HepG2 (cell line): ENCODE measurements at regions not wholly inside any gene's neighbourhood (a gene's known extent, or its start where the extent isn't known, plus 50 kb on each side); places are given as distances from the start of the nearest gene placed in this dataset.

Experiments
- ATAC-seq: fragments of 200-7000 bp; cut with Tn5 transposase; 3 replicates; pipeline ENCODE4 v1.9.1; 2020; ENCODE audit warnings: mild to moderate bottlenecking, moderate library complexity
- BruUV-seq: library from RNA; stranded (reverse); fragments of 400-500 nt; replicated peaks from 2 replicates; lab custom pipeline; 2021; lab: Mats Ljungman, UMichigan
- CTCF ChIA-PET: fragments of 300-600 bp; formaldehyde crosslinking; extraction: SDS; loops from one replicate; lab custom pipeline; 2021; ENCODE audit warnings: low total read pairs, inconsistent platforms, low intra/inter-chr PET ratio; lab: Yijun Ruan, JAX
- POLR2A ChIA-PET: fragments of 350-600 bp; sonication (Branson Sonifier 250); formaldehyde crosslinking; loops from one replicate; lab custom pipeline; 2020; ENCODE audit warnings: antibody characterized with exemption, inconsistent platforms; lab: Yijun Ruan, JAX
- DNase-seq: peaks from one replicate; pipeline ENCODE4 v3.0.0-alpha.2; 2015; ENCODE audit warnings: low spot score
- FAIRE-seq: peaks from 3 replicates; lab custom pipeline; 2011; peaks lifted over from hg19 to GRCh38; lab: Jason Lieb, UNC
- H2AFZ ChIP-seq: one replicate; pipeline ENCODE4 v1.6.1; 2011; ENCODE audit warnings: low read length, inconsistent platforms
- H3K27ac ChIP-seq: fragments of 300-600 bp; 3 replicates; pipeline ENCODE4 v1.8.0; 2011; ENCODE audit warnings: mixed run types, mild to moderate bottlenecking, mixed read lengths, low read length, inconsistent platforms; ENCODE audit not compliant: insufficient read depth; ENCODE audit errors: extremely low read length
- H3K27me3 ChIP-seq, 2 experiments: fragments of 200-600 bp in 1 of 2; 2 replicates in 1 of 2; 3 replicates in 1 of 2; pipeline versions ENCODE4 v1.6.0 to v1.8.0; 2011; ENCODE audit warnings: low read length in 2 of 2, mild to moderate bottlenecking in 2 of 2, moderate library complexity in 2 of 2, inconsistent platforms in 1 of 2; ENCODE audit not compliant: insufficient read depth in 2 of 2, control insufficient read depth in 1 of 2
- H3K36me3 ChIP-seq, 2 experiments: fragments of 200-600 bp in 1 of 2; replicated peaks in 1 of 2; 2 replicates in 1 of 2; 3 replicates in 1 of 2; pipeline versions ENCODE4 v1.5.1 to v1.8.0; 2011; ENCODE audit warnings: low read length in 2 of 2, inconsistent platforms in 1 of 2; ENCODE audit not compliant: insufficient read depth in 2 of 2, control insufficient read depth in 1 of 2
- H3K4me1 ChIP-seq: 2 replicates; pipeline ENCODE4 v1.5.1; 2012; ENCODE audit warnings: low read length, inconsistent platforms; ENCODE audit not compliant: insufficient read depth
- H3K4me2 ChIP-seq: 2 replicates; pipeline ENCODE4 v1.6.0; 2011; ENCODE audit warnings: low read depth, low read length, inconsistent platforms
- H3K4me3 ChIP-seq, 3 experiments: fragments of 200-600 bp in 1 of 3; sonication (generic), shearing (Covaris generic) in 1 of 3; replicated peaks in 1 of 3; 2 replicates each; pipeline ENCODE4 v1.5.1; 2011 to 2016; ENCODE audit warnings: low read length in 3 of 3, inconsistent platforms in 2 of 3, low read depth in 2 of 3, mild to moderate bottlenecking in 2 of 3, control low read depth in 1 of 3, mixed read lengths in 1 of 3; ENCODE audit not compliant: insufficient read depth in 1 of 3
- H3K79me2 ChIP-seq: one replicate; pipeline ENCODE4 v1.6.1; 2011; ENCODE audit warnings: low read length, inconsistent platforms; ENCODE audit not compliant: insufficient read depth
- H3K9ac ChIP-seq: 2 replicates; pipeline ENCODE4 v1.6.0; 2011; ENCODE audit warnings: mild to moderate bottlenecking, low read depth, low read length, inconsistent platforms; ENCODE audit not compliant: insufficient read depth
- H3K9me3 ChIP-seq: 2 replicates; pipeline ENCODE4 v1.5.1; 2012; ENCODE audit warnings: mild to moderate bottlenecking, low read length
- H4K20me1 ChIP-seq: 2 replicates; pipeline ENCODE4 v1.6.0; 2011; ENCODE audit warnings: inconsistent platforms, mild to moderate bottlenecking, low read length, moderate library complexity; ENCODE audit not compliant: insufficient read depth
- CENPX ChIP-seq: sonication (generic); formaldehyde crosslinking; IDR thresholded peaks from 2 replicates; pipeline ENCODE4 v1.9.0; 2021; ENCODE audit warnings: mild to moderate bottlenecking, missing genetic modification reagents, moderate library complexity
- GABPA ChIP-seq, 2 experiments: IDR thresholded peaks; 2 replicates each; pipeline ENCODE4 v1.6.1; 2011 to 2016; ENCODE audit warnings: low read depth in 2 of 2, low read length in 1 of 2, missing biosample characterization in 1 of 2, missing genetic modification characterization in 1 of 2
- GATAD2A ChIP-seq: IDR thresholded peaks from 2 replicates; pipeline ENCODE4 v1.6.1; 2016
- NFYB ChIP-seq: sonication (generic); formaldehyde crosslinking; IDR thresholded peaks from 2 replicates; pipeline ENCODE4 v1.4.0; 2020; ENCODE audit warnings: missing genetic modification reagents
- POLR2AphosphoS5 ChIP-seq: IDR thresholded peaks from 2 replicates; pipeline ENCODE4 v1.6.1; 2012; ENCODE audit warnings: low read depth, low read length
- STAT5B ChIP-seq: sonication (generic); formaldehyde crosslinking; IDR thresholded peaks from 2 replicates; pipeline ENCODE4 v1.4.0; 2020; ENCODE audit warnings: missing genetic modification reagents
- THAP11 ChIP-seq: IDR thresholded peaks from 2 replicates; pipeline ENCODE4 v1.6.1; 2016; ENCODE audit warnings: missing biosample characterization, missing genetic modification reagents
- THAP7 ChIP-seq: sonication (generic); formaldehyde crosslinking; IDR thresholded peaks from 2 replicates; pipeline ENCODE4 v1.8.1; 2023; ENCODE audit warnings: mild to moderate bottlenecking, missing genetic modification reagents
- ZNF138 ChIP-seq: sonication (generic); formaldehyde crosslinking; IDR thresholded peaks from 2 replicates; pipeline ENCODE4 v1.5.0; 2020; ENCODE audit warnings: mild to moderate bottlenecking, low read depth, missing genetic modification reagents
- ZNF225 ChIP-seq: sonication (generic); formaldehyde crosslinking; IDR thresholded peaks from 2 replicates; pipeline ENCODE4 v1.4.0; 2020; ENCODE audit warnings: mild to moderate bottlenecking, missing genetic modification reagents
- ZNF432 ChIP-seq: sonication (generic); formaldehyde crosslinking; IDR thresholded peaks from 2 replicates; pipeline ENCODE4 v1.5.0; 2020; ENCODE audit warnings: missing genetic modification reagents, mild to moderate bottlenecking, borderline replicate concordance
- ZNF850 ChIP-seq: sonication (generic); formaldehyde crosslinking; conservative IDR thresholded peaks from 2 replicates; pipeline ENCODE4 v1.9.0; 2021; ENCODE audit warnings: mild to moderate bottlenecking, missing genetic modification reagents
- WGBS: methylation state at CpG from one replicate; pipeline ENCODE4 v1.1.6; 2017; ENCODE audit warnings: low lambda C conversion rate; 5-methylcytosine and 5-hydroxymethylcytosine counted together
- in situ Hi-C: cut with HindIII; loops from 2 replicates; pipeline ENCODE4 v1.10.0; 2017; ENCODE audit warnings: low pct_unique_long_range_greater_than_20kb; ENCODE audit not compliant: extremely low pct_ligation_motif_present
- intact Hi-C: fragments of 100-400 bp; cut with micrococcal nuclease; formaldehyde crosslinking; loops from one replicate; pipeline ENCODE4 v1.10.0; 2022; ENCODE audit not compliant: unreplicated experiment
- TF ChIP-seq, protein P1 (sequence below): sonication (generic); formaldehyde crosslinking; IDR thresholded peaks from 2 replicates; pipeline ENCODE4 v1.9.0; 2021; ENCODE audit warnings: mild to moderate bottlenecking, missing genetic modification reagents

GRCh38 chr11:64450168-64450560, 91.2 kb downstream of the RPS6KA4 start:
- H3K27ac ChIP-seq, result no peak overlapping the region
- DNase-seq, result no peak
- WGBS, result 19% methylated on average over 2 of the region's 2 CpGs
- H3K4me3 ChIP-seq, result no peak overlapping the region
- ChIA-PET CTCF (interaction anchor here (1.2 to 2.2 kb wide), 3 partner anchors 201 to 238 kb away, joined by 4 to 13 read pairs (median 5); no protein-coding TSS in a partner anchor), POLR2A (no interaction called here)
- no peaks in the 10 kb centered on the region for H4K20me1 ChIP-seq
- H3K4me2 ChIP-seq, result no peak overlapping the region
- FAIRE-seq, result no peak
- no TSS peak for BruUV-seq
- no peak overlapping the region for H3K9ac ChIP-seq
- no peaks in the 10 kb centered on the region for H3K36me3 ChIP-seq
- H3K27me3 ChIP-seq, result peaks cover 3 to 55% of the 10 kb centered on the region in 2 experiments; a peak in 3 of 5 replicates
- no peaks in the 10 kb centered on the region for H3K9me3 ChIP-seq
- no peaks in the 10 kb centered on the region for H3K79me2 ChIP-seq
- in situ Hi-C loops, result no loop called here
- H2AFZ ChIP-seq, result no peak overlapping the region
- TF ChIP-seq ZNF225 (CRISPR knock-in tag), result no peak
- no peak for TF ChIP-seq CENPX (CRISPR knock-in tag)
- no peak for TF ChIP-seq POLR2AphosphoS5
- no peak for TF ChIP-seq ZNF138 (CRISPR knock-in tag)
- TF ChIP-seq, protein P1, sequence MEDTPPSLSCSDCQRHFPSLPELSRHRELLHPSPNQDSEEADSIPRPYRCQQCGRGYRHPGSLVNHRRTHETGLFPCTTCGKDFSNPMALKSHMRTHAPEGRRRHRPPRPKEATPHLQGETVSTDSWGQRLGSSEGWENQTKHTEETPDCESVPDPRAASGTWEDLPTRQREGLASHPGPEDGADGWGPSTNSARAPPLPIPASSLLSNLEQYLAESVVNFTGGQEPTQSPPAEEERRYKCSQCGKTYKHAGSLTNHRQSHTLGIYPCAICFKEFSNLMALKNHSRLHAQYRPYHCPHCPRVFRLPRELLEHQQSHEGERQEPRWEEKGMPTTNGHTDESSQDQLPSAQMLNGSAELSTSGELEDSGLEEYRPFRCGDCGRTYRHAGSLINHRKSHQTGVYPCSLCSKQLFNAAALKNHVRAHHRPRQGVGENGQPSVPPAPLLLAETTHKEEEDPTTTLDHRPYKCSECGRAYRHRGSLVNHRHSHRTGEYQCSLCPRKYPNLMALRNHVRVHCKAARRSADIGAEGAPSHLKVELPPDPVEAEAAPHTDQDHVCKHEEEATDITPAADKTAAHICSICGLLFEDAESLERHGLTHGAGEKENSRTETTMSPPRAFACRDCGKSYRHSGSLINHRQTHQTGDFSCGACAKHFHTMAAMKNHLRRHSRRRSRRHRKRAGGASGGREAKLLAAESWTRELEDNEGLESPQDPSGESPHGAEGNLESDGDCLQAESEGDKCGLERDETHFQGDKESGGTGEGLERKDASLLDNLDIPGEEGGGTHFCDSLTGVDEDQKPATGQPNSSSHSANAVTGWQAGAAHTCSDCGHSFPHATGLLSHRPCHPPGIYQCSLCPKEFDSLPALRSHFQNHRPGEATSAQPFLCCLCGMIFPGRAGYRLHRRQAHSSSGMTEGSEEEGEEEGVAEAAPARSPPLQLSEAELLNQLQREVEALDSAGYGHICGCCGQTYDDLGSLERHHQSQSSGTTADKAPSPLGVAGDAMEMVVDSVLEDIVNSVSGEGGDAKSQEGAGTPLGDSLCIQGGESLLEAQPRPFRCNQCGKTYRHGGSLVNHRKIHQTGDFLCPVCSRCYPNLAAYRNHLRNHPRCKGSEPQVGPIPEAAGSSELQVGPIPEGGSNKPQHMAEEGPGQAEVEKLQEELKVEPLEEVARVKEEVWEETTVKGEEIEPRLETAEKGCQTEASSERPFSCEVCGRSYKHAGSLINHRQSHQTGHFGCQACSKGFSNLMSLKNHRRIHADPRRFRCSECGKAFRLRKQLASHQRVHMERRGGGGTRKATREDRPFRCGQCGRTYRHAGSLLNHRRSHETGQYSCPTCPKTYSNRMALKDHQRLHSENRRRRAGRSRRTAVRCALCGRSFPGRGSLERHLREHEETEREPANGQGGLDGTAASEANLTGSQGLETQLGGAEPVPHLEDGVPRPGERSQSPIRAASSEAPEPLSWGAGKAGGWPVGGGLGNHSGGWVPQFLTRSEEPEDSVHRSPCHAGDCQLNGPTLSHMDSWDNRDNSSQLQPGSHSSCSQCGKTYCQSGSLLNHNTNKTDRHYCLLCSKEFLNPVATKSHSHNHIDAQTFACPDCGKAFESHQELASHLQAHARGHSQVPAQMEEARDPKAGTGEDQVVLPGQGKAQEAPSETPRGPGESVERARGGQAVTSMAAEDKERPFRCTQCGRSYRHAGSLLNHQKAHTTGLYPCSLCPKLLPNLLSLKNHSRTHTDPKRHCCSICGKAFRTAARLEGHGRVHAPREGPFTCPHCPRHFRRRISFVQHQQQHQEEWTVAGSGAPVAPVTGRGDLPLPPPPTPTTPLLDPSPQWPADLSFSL (CRISPR knock-in tag), result no peak
- no peak for TF ChIP-seq THAP7 (CRISPR knock-in tag)
- TF ChIP-seq GABPA (IDR thresholded peaks at IDR 0.05; ENCODE audit: low read depth, low read length), result no peak
- no peak for TF ChIP-seq GABPA (CRISPR knock-in tag; IDR thresholded peaks at IDR 0.05; ENCODE audit: low read depth)
- TF ChIP-seq THAP11, result no peak
- TF ChIP-seq GATAD2A (CRISPR knock-in tag), result no peak
- TF ChIP-seq ZNF432 (CRISPR knock-in tag), result no peak
- TF ChIP-seq ZNF850 (CRISPR knock-in tag), result no peak
- no peak for TF ChIP-seq NFYB (CRISPR knock-in tag)
- TF ChIP-seq STAT5B, result no peak
- no peak for ATAC-seq
- peaks cover 17% of the 10 kb centered on the region for H3K4me1 ChIP-seq
- intact Hi-C loops, result no loop called here
